ENCODE measurements at regions not wholly inside any gene's neighbourhood (a gene's known extent, or its start where the extent isn't known, plus 50 kb on each side); places are given as distances from the start of the nearest gene placed in this dataset.

GRCh38 chr1:81023187-81023724, 777.5 kb upstream of the ADGRL2 start:
- TF ChIP-seq, protein P1, sequence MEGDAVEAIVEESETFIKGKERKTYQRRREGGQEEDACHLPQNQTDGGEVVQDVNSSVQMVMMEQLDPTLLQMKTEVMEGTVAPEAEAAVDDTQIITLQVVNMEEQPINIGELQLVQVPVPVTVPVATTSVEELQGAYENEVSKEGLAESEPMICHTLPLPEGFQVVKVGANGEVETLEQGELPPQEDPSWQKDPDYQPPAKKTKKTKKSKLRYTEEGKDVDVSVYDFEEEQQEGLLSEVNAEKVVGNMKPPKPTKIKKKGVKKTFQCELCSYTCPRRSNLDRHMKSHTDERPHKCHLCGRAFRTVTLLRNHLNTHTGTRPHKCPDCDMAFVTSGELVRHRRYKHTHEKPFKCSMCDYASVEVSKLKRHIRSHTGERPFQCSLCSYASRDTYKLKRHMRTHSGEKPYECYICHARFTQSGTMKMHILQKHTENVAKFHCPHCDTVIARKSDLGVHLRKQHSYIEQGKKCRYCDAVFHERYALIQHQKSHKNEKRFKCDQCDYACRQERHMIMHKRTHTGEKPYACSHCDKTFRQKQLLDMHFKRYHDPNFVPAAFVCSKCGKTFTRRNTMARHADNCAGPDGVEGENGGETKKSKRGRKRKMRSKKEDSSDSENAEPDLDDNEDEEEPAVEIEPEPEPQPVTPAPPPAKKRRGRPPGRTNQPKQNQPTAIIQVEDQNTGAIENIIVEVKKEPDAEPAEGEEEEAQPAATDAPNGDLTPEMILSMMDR (IDR thresholded peaks at IDR 0.05), result no peak
- no peak overlapping the region for H3K27ac Mint-ChIP-seq
- peaks cover 1% of the 10 kb centered on the region for H3K27me3 Mint-ChIP-seq (ENCODE audit: insufficient read depth)
- no peak overlapping the region for H3K4me3 Mint-ChIP-seq
- no peaks in the 10 kb centered on the region for H3K4me1 Mint-ChIP-seq (ENCODE audit: low read depth)
- DNase-seq, result no peak
- H3K36me3 Mint-ChIP-seq (ENCODE audit: low read depth), result no peaks in the 10 kb centered on the region
- H3K9me3 Mint-ChIP-seq, result no peaks in the 10 kb centered on the region

- peaks cover 1% of the 10 kb centered on the region for H3K27me3 Mint-ChIP-seq (ENCODE audit: insufficient read depth)
- H3K36me3 Mint-ChIP-seq (ENCODE audit: low read depth), result no peaks in the 10 kb centered on the region
- no peaks in the 10 kb centered on the region for H3K4me1 Mint-ChIP-seq (ENCODE audit: low read depth)
- TF ChIP-seq, protein P1 (IDR thresholded peaks at IDR 0.05), result peak; percentile 62; the same call in 1 of the 2 replicates
- H3K9me3 Mint-ChIP-seq, result no peaks in the 10 kb centered on the region; the same call in 1 of the 2 replicates
- no peak overlapping the region for H3K27ac Mint-ChIP-seq
- H3K4me3 Mint-ChIP-seq, result no peak overlapping the region
- peak; percentile 8 for DNase-seq
Observed at GRCh38 chr1:81021134-81021533, 779.6 kb upstream of the ADGRL2 start.

- DNase-seq, result no peak
- H3K9me3 Mint-ChIP-seq, result no peaks in the 10 kb centered on the region; the same call in 1 of the 2 replicates
- TF ChIP-seq, protein P1 (IDR thresholded peaks at IDR 0.05), result no peak
- H3K36me3 Mint-ChIP-seq (ENCODE audit: low read depth), result no peaks in the 10 kb centered on the region
- peaks cover 1% of the 10 kb centered on the region for H3K27me3 Mint-ChIP-seq (ENCODE audit: insufficient read depth)
- no peaks in the 10 kb centered on the region for H3K4me1 Mint-ChIP-seq (ENCODE audit: low read depth)
- no peak overlapping the region for H3K4me3 Mint-ChIP-seq
- H3K27ac Mint-ChIP-seq, result no peak overlapping the region
Observed at GRCh38 chr1:81020506-81020905, 780.2 kb upstream of the ADGRL2 start.

- no peak overlapping the region for H3K4me3 Mint-ChIP-seq
- peaks cover 4% of the 10 kb centered on the region; the same call in 1 of the 2 replicates for H3K9me3 Mint-ChIP-seq
- H3K27me3 Mint-ChIP-seq (ENCODE audit: insufficient read depth), result peaks cover 2% of the 10 kb centered on the region; the same call in 1 of the 2 replicates
- no peak overlapping the region for H3K27ac Mint-ChIP-seq
- DNase-seq, result no peak
- no peaks in the 10 kb centered on the region for H3K36me3 Mint-ChIP-seq (ENCODE audit: low read depth)
- TF ChIP-seq, protein P1 (IDR thresholded peaks at IDR 0.05), result no peak
- H3K4me1 Mint-ChIP-seq (ENCODE audit: low read depth), result no peaks in the 10 kb centered on the region
Observed at GRCh38 chr1:81010126-81010525, 790.6 kb upstream of the ADGRL2 start.

DNA sequence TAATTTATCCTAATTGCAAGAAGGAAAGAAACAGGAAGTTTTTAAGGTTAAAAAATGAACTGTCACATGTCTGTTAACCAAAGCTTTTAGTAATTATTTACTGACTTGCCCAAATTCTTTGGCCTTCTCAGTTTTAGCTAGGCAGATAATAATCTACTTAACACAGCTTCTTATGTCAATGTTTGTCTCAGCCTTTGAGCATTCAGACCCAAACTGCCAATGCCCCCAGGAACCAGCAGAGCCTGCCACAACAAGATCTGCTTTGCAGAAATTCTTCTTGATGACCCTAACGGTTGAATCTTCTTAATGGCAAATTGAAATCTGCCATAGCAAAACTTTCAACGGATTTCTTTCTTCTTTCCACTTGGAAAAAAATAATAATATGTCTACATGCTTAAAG, 792.4 kb upstream of the ADGRL2 start:
- TF ChIP-seq, protein P1 (IDR thresholded peaks at IDR 0.05), result no peak
- H3K36me3 Mint-ChIP-seq (ENCODE audit: low read depth), result no peaks in the 10 kb centered on the region
- peaks cover 2% of the 10 kb centered on the region; the same call in 1 of the 2 replicates for H3K27me3 Mint-ChIP-seq (ENCODE audit: insufficient read depth)
- H3K9me3 Mint-ChIP-seq, result peaks cover 4% of the 10 kb centered on the region; the same call in 1 of the 2 replicates
- H3K4me1 Mint-ChIP-seq (ENCODE audit: low read depth), result no peaks in the 10 kb centered on the region
- H3K27ac Mint-ChIP-seq, result no peak overlapping the region
- no peak overlapping the region for H3K4me3 Mint-ChIP-seq
- no peak for DNase-seq

Measured in HFFc6 (cell line).